GM18867 (cell line): ENCODE measurements at regions not wholly inside any gene's neighbourhood (a gene's known extent, or its start where the extent isn't known, plus 50 kb on each side); places are given as distances from the start of the nearest gene placed in this dataset.
"Not testable (repeated sequence)": the region's sequence is repeated elsewhere in the genome, so short reads cannot be mapped to it uniquely, and the experiment has no call there.

Source experiments
- ATAC-seq: cut with Tn5 transposase; IDR thresholded peaks from one replicate; pipeline ENCODE4 v1.9.1; 2021; ENCODE audit warnings: mild to moderate bottlenecking, moderate library complexity; ENCODE audit not compliant: unreplicated experiment

GRCh38 chr11:109668973-109669634 is 247.1 kb downstream of the C11orf87 start:
- no peak for ATAC-seq

DNA sequence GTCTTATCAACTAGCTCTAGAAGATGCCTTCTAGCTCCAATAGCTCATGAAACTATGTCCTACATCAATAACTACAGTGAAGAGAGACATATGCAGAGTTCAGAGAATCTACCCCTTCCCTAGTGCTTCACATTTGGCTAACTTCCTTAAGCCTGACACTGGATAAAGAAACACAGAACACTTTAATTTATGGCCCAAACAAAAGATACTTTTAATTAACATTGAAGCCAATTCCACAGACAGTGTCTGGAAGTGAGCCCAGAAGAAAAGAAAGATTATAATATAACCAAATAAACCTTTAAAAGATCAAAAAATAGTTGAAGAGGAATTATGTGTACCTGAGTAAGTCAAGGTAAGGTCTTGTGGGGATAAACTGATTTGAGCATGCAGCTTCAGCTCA is 255.2 kb downstream of the C11orf87 start:
- no peak for ATAC-seq

GRCh38 chr11:109677876-109678275 is 255.9 kb downstream of the C11orf87 start:
- no peak for ATAC-seq

DNA sequence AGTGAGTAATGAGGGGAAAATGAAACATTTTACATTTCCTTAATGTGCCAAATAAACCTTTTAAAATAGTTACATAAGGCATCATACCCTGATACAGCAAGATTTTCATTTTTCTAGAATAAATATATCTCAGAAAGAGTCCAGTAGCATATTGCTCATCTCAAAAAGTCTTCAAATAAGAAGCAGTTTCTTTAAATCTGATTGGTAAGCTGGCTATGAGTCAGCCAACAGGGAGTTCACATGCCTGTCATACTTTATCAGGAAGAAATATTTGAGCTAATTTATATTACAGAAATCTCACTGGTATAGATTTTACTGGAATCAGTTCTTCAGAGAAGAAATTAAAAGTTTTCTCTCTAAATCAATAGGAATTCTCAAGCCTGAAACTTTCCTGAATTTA is 258.1 kb downstream of the C11orf87 start:
- no peak for ATAC-seq

DNA sequence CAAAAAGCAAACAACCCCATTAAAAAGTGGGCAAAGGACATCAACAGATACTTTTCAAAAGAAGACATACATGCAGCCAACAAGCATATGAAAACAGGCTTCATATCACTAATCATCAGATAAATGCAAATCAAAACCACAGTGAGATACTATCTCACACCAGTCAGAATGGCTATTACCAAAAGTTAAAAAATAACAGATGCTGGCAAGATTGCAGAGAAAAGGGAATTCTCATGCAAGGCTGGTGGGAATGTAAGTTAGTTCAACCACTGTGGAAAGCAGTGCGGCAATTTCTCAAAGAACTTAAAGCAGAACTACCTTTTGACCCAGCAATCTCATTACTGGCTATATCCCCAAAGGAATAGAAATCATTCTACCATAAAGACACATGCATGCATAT is 260.8 kb downstream of the C11orf87 start:
- not testable (repeated sequence) for ATAC-seq

DNA sequence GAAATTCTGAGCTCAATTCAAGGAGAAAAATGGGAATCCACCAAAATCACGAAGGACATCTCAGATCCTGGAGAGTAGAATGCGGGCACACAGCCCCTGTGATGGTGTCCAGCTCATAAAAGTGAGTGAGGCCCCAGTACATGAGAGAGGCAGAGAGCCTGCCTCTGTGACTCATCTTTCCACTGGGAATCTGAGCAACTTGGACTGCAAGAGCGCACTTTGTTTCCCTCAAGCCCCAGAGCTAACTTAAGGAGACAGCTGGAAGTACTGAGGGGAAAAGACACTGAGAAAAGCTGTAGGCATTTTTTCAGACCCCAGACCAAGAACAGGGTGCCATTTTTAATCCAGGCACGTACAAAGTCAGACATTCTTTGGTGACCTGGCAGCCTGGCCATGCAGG is 273.7 kb downstream of the C11orf87 start:
- ATAC-seq: no peak

DNA sequence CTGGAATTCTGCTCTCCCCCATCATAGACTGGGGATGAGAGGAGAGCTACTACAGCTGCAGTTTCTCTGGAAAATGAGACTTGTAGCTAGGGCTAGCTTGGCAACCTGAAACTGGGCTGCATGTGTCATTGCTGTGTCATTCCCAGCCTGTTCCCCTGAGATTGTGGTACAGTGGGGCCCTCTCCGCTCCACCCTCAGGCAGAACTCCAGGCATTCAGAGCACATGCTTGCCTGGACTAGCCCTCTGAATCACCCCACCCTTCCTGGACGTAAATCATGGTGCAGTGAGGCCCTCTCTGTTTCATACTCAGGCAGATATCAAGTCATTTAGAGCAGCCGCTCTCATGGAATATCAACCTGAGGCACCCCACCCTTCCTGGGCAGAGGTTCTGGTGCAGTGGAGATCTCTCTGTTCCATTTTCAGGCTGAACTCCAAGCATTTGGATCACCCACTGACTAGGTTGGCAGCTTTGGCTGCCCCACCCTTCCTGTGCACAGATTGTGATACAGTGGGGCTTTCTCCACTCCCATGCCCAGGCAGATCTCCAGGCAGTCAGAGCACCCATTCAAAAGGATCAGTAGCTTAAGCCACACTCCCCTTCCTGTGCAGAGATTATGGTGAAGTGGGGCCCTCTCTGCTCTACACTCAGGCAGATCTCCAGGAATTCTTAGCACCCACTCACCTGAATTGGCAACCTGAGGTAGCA is 274.4 kb downstream of the C11orf87 start:
- no peak for ATAC-seq

DNA sequence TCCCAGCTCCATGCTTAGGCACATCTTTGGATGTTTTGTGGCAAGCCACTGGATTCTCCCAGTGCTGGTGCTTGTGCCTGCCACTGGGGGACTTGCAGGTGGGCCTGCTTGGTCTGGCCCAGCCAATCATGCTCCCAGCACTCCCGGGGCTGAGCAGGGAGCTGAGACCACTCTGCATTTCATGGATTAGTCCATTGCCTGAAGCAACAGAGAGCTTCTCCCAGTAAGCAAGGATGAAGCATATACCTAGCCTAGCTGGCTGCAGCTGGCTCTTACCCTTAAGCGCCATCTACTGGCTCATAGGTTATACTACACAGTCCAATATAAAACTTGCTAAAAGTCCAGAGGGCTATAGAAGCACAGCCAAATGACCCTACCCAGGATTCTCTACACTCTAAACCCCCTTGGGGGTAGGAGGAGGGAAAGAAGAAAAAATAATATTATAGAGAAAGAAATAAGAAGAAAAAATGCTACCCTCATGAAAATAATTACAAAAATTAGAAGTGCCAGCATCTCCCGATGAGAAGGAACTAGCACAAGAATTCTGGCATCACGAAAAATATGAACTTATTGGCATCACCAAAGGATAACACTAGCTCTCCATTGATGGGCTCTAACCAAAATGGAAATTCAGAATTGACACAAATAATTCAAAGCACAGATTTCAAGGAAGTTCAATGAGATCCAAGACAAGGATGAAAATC is 275.3 kb downstream of the C11orf87 start:
- peak; percentile 98 for ATAC-seq

DNA sequence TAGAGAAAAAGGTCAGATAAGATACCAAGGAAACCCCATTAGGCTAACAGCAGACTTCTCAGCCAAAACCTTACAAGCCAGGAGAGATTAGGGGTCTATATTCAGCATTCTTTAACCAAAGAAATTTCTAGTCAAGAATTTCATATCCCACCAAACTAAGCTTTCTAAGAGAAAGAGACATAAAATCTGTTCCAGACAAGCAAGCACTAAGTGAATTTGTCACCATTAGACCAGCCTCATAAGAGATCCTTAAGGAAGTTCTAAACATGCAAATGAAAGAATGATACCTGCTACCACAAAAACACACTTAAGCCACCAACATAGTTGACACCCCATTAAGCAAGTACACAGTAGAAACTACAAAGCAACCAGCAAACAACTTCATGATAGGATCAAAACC is 276.2 kb downstream of the C11orf87 start:
- ATAC-seq: no peak

DNA sequence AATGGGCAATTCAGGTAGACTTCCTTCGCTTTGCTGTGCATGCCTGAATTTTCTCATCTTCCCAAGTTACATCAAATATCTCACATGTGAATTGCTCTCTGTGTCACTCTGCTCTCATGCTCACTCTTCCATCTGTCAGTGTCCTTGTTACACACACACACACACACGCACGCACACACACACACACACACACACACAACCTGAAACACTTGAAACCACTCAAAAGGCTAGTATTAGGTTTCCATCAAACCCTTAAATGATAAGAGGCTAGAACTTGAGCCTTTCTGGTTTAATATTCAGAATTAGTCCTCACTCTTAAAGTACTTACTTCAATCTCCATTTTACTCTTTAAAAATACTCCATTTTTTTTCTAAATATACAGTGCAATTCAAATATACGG is 282.4 kb downstream of the C11orf87 start:
- ATAC-seq: no peak

DNA sequence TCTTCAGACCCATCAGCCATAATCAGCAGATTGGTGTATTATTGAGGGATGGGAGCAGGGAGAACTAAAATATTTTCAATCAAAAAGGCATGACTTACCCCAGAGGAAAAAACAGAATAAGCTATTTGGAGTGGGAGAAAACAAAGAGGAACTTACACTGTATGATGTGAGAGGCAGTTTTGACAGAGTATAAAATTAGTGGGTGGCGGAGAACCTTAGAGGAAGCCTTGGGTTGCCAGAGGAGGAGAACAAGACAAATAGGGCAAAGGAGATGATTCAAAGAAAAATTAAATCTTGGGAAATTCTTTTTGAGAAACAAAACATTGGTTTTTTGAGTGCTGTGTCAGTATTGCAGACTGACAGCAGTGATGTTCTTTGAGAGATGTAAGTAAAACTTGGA is 285.0 kb downstream of the C11orf87 start:
- no peak for ATAC-seq

DNA sequence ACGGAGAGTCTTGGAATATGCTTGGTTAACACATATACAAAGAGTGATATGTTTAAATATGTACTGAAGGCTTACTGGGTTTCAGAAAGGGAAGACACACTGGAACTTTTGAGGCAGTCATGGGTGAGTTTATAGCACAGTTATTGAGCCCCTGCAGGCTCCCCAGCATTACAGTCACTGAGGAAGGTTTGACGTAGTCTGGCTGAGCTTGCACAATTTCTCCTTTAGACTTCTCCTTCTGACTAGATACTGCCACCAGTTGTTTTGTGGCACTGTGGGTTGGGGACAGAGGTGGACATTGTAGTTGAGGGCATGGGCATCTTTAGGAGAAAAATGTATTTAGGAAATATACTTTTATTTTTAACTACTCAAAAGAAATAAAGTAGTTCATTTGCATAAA is 285.4 kb downstream of the C11orf87 start:
- ATAC-seq: no peak

- no peak for ATAC-seq
Measured at GRCh38 chr11:109708184-109708583, 286.2 kb downstream of the C11orf87 start.

- not testable (repeated sequence) for ATAC-seq
Measured at GRCh38 chr11:109714444-109714843, 292.5 kb downstream of the C11orf87 start.

DNA sequence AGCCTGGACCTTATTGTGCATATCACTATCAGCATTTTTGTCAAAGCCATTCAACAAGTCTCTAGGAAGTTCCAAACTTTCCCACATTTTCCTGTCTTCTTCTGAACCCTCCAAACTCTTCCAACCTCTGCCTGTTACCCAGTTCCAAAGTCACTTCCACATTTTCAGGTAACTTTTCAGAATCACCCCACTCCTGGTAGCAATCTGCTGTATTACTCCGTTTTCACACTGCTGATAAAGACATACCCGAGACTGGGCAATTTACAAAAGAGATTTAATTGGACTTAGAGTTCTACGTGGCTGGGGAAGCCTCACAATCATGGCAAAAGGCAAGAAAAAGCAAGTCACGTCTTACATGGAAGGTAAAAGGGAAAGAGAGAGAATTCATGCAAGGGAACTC is 293.4 kb downstream of the C11orf87 start:
- not testable (repeated sequence) for ATAC-seq

GRCh38 chr11:109726061-109726460 is 304.1 kb downstream of the C11orf87 start:
- no peak for ATAC-seq

- no peak for ATAC-seq
Measured at GRCh38 chr11:109728056-109728455, 306.1 kb downstream of the C11orf87 start.

DNA sequence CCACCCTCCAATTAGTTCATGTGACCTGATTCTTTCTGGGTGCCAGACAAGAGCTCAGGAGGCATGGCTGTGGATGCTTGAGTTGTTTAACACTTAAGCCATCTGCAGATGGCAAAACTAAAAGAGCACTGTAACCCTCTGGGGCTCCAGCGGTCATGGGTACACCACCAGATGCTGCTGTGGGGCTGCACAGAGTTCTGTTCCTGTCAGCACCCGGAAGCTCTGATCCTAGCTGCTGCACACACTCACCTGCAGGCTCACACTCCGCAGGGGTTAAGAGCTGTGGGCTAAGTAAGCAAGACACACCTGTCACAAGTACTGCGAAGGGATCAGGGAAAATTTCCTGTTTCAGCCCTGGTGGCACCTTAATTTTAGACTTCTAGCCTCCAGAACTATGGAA is 307.8 kb downstream of the C11orf87 start:
- ATAC-seq: peak; percentile 61

GRCh38 chr11:109730669-109731068 is 308.7 kb downstream of the C11orf87 start:
- ATAC-seq: no peak

DNA sequence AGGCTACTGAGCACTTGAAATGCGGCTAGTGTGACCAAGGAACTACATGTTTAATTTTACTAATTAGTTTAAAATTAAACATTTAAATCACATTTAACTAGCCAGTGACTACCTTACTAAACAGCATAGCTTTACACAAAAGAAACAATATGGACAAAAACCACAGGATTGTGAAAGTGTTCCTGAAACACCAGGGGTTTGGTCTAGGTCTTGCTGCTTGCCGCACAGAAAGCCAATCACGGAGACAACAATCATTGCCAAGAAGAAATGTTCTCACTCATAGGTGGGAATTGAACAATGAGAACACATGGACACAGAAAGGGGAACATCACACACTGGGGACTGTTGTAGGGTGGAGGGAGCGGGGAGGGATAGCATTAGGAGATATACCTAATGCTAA is 309.5 kb downstream of the C11orf87 start:
- no peak for ATAC-seq

- no peak for ATAC-seq
Measured at GRCh38 chr11:109733245-109733644, 311.3 kb downstream of the C11orf87 start.

GRCh38 chr11:109734566-109734965 is 312.6 kb downstream of the C11orf87 start:
- ATAC-seq: no peak
